Neural cell (in vitro differentiated cells): ENCODE measurements at regions not wholly inside any gene's neighbourhood (a gene's known extent, or its start where the extent isn't known, plus 50 kb on each side); places are given as distances from the start of the nearest gene placed in this dataset.

Experiments used
- H2AFZ ChIP-seq: fragments of 200-600, 300-800 bp; sonication (generic), shearing (Covaris generic); 2 replicates; pipeline ENCODE4 v1.6.0; 2014; ENCODE audit warnings: low read depth, mild to moderate bottlenecking, antibody characterized with exemption, low read length, moderate library complexity
- H3F3A ChIP-seq: fragments of 200-600 bp; shearing (Covaris generic); 2 replicates; pipeline ENCODE4 v1.6.1; 2016; ENCODE audit warnings: mild to moderate bottlenecking, moderate library complexity, mixed read lengths, antibody characterized with exemption, low read length; ENCODE audit not compliant: insufficient read depth, poor library complexity, severe bottlenecking
- H3K27ac ChIP-seq: fragments of 200-600, 300-800 bp; sonication (generic), shearing (Covaris generic); 2 replicates; pipeline ENCODE4 v1.5.1; 2014; ENCODE audit warnings: mild to moderate bottlenecking, low read length, moderate library complexity
- H3K27me3 ChIP-seq: fragments of 300-800, 200-600 bp; sonication (generic), shearing (Covaris generic); 2 replicates; pipeline ENCODE4 v1.6.0; 2014; ENCODE audit warnings: mild to moderate bottlenecking, low read depth, low read length, moderate library complexity; ENCODE audit not compliant: insufficient read depth
- H3K36me3 ChIP-seq: fragments of 300-800, 200-600 bp; sonication (generic), shearing (Covaris generic); 2 replicates; pipeline ENCODE4 v1.5.1; 2014; ENCODE audit warnings: mild to moderate bottlenecking, antibody characterized with exemption, low read length, moderate library complexity; ENCODE audit not compliant: insufficient read depth
- H3K4me2 ChIP-seq: fragments of 300-800, 200-600 bp; sonication (generic), shearing (Covaris generic); 2 replicates; pipeline ENCODE4 v1.6.0; 2014; ENCODE audit warnings: mild to moderate bottlenecking, low read length
- H3K4me3 ChIP-seq: fragments of 300-800, 200-600 bp; sonication (generic), shearing (Covaris generic); 2 replicates; pipeline ENCODE4 v1.5.1; 2014; ENCODE audit warnings: mild to moderate bottlenecking, low read length, moderate library complexity
- H3K79me2 ChIP-seq: fragments of 200-600 bp; shearing (Covaris generic); replicated peaks from 2 replicates; pipeline ENCODE4 v1.6.0; 2014; ENCODE audit warnings: mild to moderate bottlenecking, low read length, moderate library complexity; ENCODE audit not compliant: insufficient read depth
- H3K9ac ChIP-seq: fragments of 300-800, 200-600 bp; sonication (generic), shearing (Covaris generic); 2 replicates; pipeline ENCODE4 v1.6.1; 2016; ENCODE audit warnings: mild to moderate bottlenecking, low read length, mixed read lengths
- H3K9me2 ChIP-seq: fragments of 200-600 bp; shearing (Covaris generic); 2 replicates; pipeline ENCODE4 v1.6.1; 2016; ENCODE audit warnings: mild to moderate bottlenecking, low read length, mixed read lengths; ENCODE audit not compliant: insufficient read depth
- H3K9me3 ChIP-seq: fragments of 200-600, 300-800 bp; sonication (generic), shearing (Covaris generic); 2 replicates; pipeline ENCODE4 v1.6.1; 2016; ENCODE audit warnings: mild to moderate bottlenecking, mixed run types, low read length, moderate library complexity, mixed read lengths
- H4K20me1 ChIP-seq: fragments of 200-600 bp; shearing (Covaris generic); 2 replicates; pipeline ENCODE4 v1.6.1; 2016; ENCODE audit warnings: mild to moderate bottlenecking, mixed run types; ENCODE audit not compliant: insufficient read depth
- CTCF ChIP-seq: fragments of 450-650 bp; IDR thresholded peaks from 2 replicates; pipeline ENCODE4 v1.5.1; 2014; ENCODE audit warnings: antibody characterized with exemption, mild to moderate bottlenecking, moderate library complexity; ENCODE audit not compliant: poor library complexity, severe bottlenecking
- EP300 ChIP-seq: fragments of 450-650 bp; conservative IDR thresholded peaks from 2 replicates; pipeline ENCODE4 v1.6.1; 2014; ENCODE audit warnings: antibody characterized with exemption, mild to moderate bottlenecking, moderate library complexity; ENCODE audit not compliant: poor library complexity, severe bottlenecking
- EZH2 ChIP-seq: fragments of 200-600, 300-800 bp; shearing (Covaris generic), sonication (generic); IDR thresholded peaks from 2 replicates; pipeline ENCODE4 v1.6.1; 2014; ENCODE audit warnings: antibody characterized with exemption, low read length, borderline replicate concordance, mild to moderate bottlenecking; ENCODE audit not compliant: insufficient read depth, poor library complexity, severe bottlenecking
- MXI1 ChIP-seq: fragments of 450-650 bp; conservative IDR thresholded peaks from 2 replicates; pipeline ENCODE4 v1.6.1; 2014; ENCODE audit warnings: antibody characterized with exemption, mild to moderate bottlenecking; ENCODE audit not compliant: poor library complexity, severe bottlenecking
- POLR2AphosphoS5 ChIP-seq: IDR thresholded peaks from 2 replicates; pipeline ENCODE4 v1.6.1; 2012
- RAD21 ChIP-seq: fragments of 450-650 bp; conservative IDR thresholded peaks from 2 replicates; pipeline ENCODE4 v1.6.1; 2014; ENCODE audit warnings: antibody characterized with exemption, mild to moderate bottlenecking, moderate library complexity
- REST ChIP-seq: IDR thresholded peaks from 2 replicates; pipeline ENCODE4 v1.6.1; 2012; ENCODE audit warnings: borderline replicate concordance
- SMC3 ChIP-seq: fragments of 450-650 bp; conservative IDR thresholded peaks from 2 replicates; pipeline ENCODE4 v1.6.1; 2014; ENCODE audit warnings: antibody characterized with exemption, mild to moderate bottlenecking, moderate library complexity; ENCODE audit not compliant: poor library complexity
- TAF1 ChIP-seq: IDR thresholded peaks from 2 replicates; pipeline ENCODE4 v1.6.1; 2012; ENCODE audit warnings: low read depth

- Histone ChIP-seq H3K9me3 (no peaks in the 10 kb centered on the region), H2AFZ (no peak overlapping the region), H3K4me2 (no peak overlapping the region), H4K20me1 (no peaks in the 10 kb centered on the region), H3K79me2 (no peaks in the 10 kb centered on the region), H3K4me3 (no peak overlapping the region), H3K27me3 (no peaks in the 10 kb centered on the region), H3K9me2 (no peaks in the 10 kb centered on the region), H3K9ac (no peak overlapping the region), H3F3A (no peaks in the 10 kb centered on the region), H3K36me3 (no peaks in the 10 kb centered on the region), H3K27ac (no peak overlapping the region)
- TF ChIP-seq MXI1 = no peak
- TF ChIP-seq TAF1 = no peak
- no peak for TF ChIP-seq RAD21
- no peak for TF ChIP-seq REST
- no peak for TF ChIP-seq POLR2AphosphoS5
- no peak for TF ChIP-seq CTCF
- no peak for TF ChIP-seq EP300
- TF ChIP-seq EZH2 = no peak
- no peak for TF ChIP-seq SMC3
Observed at GRCh38 chr13:53920916-53921315, 892.3 kb downstream of the OLFM4 start.

GRCh38 chr13:53921473-53921872 is 892.9 kb downstream of the OLFM4 start:
- Histone ChIP-seq H2AFZ (no peak overlapping the region), H3K9ac (no peak overlapping the region)

More at GRCh38 chr13:53921473-53921872, 892.9 kb downstream of the OLFM4 start:
- Histone ChIP-seq H3K4me2 (no peak overlapping the region), H3K9me3 (no peaks in the 10 kb centered on the region), H3K79me2 (no peaks in the 10 kb centered on the region), H3K9me2 (no peaks in the 10 kb centered on the region), H4K20me1 (no peaks in the 10 kb centered on the region), H3F3A (no peaks in the 10 kb centered on the region), H3K4me3 (no peak overlapping the region), H3K27me3 (no peaks in the 10 kb centered on the region), H3K27ac (no peak overlapping the region), H3K36me3 (no peaks in the 10 kb centered on the region)
- no peak for TF ChIP-seq EP300
- no peak for TF ChIP-seq MXI1
- TF ChIP-seq SMC3 = no peak
